Esophagus muscularis mucosa (tissue), 4 donors: ENCODE measurements at regions not wholly inside any gene's neighbourhood (a gene's known extent, or its start where the extent isn't known, plus 50 kb on each side); places are given as distances from the start of the nearest gene placed in this dataset.

Experiments
- DNase-seq: peaks from one replicate; pipeline ENCODE4 v3.0.0-alpha.2; 2017; ENCODE audit errors: extremely low spot score
- H3K27ac ChIP-seq, 4 donors: fragments of 200-600 bp; sonication (generic); replicated peaks in 1 of 4; 1 replicate in 3 of 4; 2 replicates in 1 of 4; pipeline ENCODE4 v1.5.1; 2016 to 2019; ENCODE audit warnings: mild to moderate bottlenecking in 1 of 4
- H3K27me3 ChIP-seq, 4 donors: fragments of 200-600 bp; sonication (generic); one replicate each; pipeline versions ENCODE4 v1.5.1 to v1.6.0; 2016 to 2019
- H3K36me3 ChIP-seq, 4 donors: fragments of 200-600 bp; sonication (generic); one replicate each; pipeline ENCODE4 v1.5.1; 2016 to 2019
- H3K4me1 ChIP-seq, 4 donors: fragments of 200-600 bp; sonication (generic); one replicate each; pipeline ENCODE4 v1.5.1; 2016 to 2019
- H3K4me3 ChIP-seq, 4 donors: fragments of 200-600 bp; sonication (generic); 1 replicate in 2 of 4; 2 replicates in 2 of 4; pipeline ENCODE4 v1.5.1; 2016 to 2019; ENCODE audit warnings: mild to moderate bottlenecking in 4 of 4, moderate library complexity in 1 of 4
- H3K9me3 ChIP-seq, 4 donors: fragments of 200-600 bp; sonication (generic); 1 replicate in 3 of 4; 2 replicates in 1 of 4; pipeline ENCODE4 v1.5.1; 2016 to 2019
- EP300 ChIP-seq: sonication (generic); formaldehyde crosslinking; IDR thresholded peaks from one replicate; pipeline ENCODE4 v1.6.1; 2017; ENCODE audit warnings: antibody characterized with exemption
- POLR2A ChIP-seq: fragments of 450-650 bp; IDR thresholded peaks from one replicate; pipeline ENCODE4 v1.6.1; 2017; ENCODE audit warnings: antibody characterized with exemption, moderate library complexity, mild to moderate bottlenecking, low read depth
- POLR2AphosphoS5 ChIP-seq, 2 donors: sonication (generic); formaldehyde crosslinking; IDR thresholded peaks; one replicate each; pipeline ENCODE4 v1.6.1; 2017; ENCODE audit warnings: antibody characterized with exemption in 2 of 2
- WGBS: methylation state at CpG from one replicate; pipeline ENCODE4 v1.1.5; 2018; 5-methylcytosine and 5-hydroxymethylcytosine counted together
- intact Hi-C: fragments of 100-400 bp; cut with DNase I; formaldehyde crosslinking; loops from one replicate; pipeline ENCODE4 v1.15.1; 2023
- TF ChIP-seq, protein P1 (sequence below), 3 experiments: fragments of 200-600 bp in 2 of 3; fragments of 450-650 bp in 1 of 3; sonication (generic) in 2 of 3; IDR thresholded peaks; one replicate each; pipeline ENCODE4 v1.5.1; 2017 to 2019; ENCODE audit warnings: antibody characterized with exemption in 3 of 3, mild to moderate bottlenecking in 2 of 3, moderate library complexity in 1 of 3

DNA sequence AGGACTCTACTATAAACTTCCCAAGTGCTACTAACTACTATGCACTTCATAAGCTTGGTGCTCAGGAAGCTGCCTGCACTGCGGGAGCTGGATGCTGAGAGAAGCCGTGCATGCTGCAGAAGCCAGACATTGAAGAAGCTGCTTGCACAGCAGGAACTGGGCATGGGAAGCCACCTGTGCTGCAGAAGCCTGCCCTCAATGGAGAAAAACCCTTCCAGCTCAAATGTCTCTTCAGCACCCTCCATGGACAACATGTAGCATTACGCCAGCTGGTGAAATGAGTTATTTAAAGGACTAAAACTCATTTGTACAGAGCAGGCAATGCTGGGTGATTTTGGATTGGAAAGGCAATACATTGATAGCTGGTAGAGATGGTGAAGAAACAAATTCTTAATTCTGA lies 247.2 kb downstream of the KIF4B start:
- H3K4me3 ChIP-seq, result no peak overlapping the region
- no peaks in the 10 kb centered on the region for H3K4me1 ChIP-seq
- no peaks in the 10 kb centered on the region for H3K36me3 ChIP-seq
- no peak for DNase-seq
- H3K9me3 ChIP-seq, result no peaks in the 10 kb centered on the region
- H3K27me3 ChIP-seq, result no peaks in the 10 kb centered on the region
- no peak overlapping the region for H3K27ac ChIP-seq
- TF ChIP-seq POLR2A (no peak), POLR2AphosphoS5 (IDR thresholded peaks at IDR 0.05) (no peak), EP300 (no peak)
- TF ChIP-seq, protein P1, sequence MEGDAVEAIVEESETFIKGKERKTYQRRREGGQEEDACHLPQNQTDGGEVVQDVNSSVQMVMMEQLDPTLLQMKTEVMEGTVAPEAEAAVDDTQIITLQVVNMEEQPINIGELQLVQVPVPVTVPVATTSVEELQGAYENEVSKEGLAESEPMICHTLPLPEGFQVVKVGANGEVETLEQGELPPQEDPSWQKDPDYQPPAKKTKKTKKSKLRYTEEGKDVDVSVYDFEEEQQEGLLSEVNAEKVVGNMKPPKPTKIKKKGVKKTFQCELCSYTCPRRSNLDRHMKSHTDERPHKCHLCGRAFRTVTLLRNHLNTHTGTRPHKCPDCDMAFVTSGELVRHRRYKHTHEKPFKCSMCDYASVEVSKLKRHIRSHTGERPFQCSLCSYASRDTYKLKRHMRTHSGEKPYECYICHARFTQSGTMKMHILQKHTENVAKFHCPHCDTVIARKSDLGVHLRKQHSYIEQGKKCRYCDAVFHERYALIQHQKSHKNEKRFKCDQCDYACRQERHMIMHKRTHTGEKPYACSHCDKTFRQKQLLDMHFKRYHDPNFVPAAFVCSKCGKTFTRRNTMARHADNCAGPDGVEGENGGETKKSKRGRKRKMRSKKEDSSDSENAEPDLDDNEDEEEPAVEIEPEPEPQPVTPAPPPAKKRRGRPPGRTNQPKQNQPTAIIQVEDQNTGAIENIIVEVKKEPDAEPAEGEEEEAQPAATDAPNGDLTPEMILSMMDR (IDR thresholded peaks at IDR 0.05), result no peak
- 69% methylated on average over 1 of the region's 3 CpGs for WGBS
- intact Hi-C loops, result no loop called here

DNA sequence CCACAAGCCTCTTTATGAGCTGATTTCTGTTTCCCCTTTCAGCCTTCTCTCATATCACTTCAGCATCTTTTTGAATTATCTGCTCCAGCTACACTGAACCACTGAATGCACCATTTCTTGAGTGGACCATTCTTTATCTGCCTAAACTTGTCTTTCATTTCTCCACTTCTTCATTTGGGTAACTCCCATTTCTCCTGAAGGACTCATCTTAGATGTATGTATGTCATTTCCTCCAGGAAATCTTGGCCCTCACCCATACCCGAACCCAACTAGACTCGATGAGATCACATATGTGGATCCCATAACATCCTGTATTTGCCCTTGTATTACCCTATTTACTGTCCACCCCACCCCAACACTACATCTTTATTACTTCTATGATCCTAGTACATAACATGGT lies 249.8 kb downstream of the KIF4B start:
- no peaks in the 10 kb centered on the region for H3K27me3 ChIP-seq
- no peaks in the 10 kb centered on the region for H3K4me1 ChIP-seq
- WGBS, result 78% methylated on average over 2 of the region's 2 CpGs
- TF ChIP-seq EP300, result no peak
- no peak for TF ChIP-seq POLR2AphosphoS5 (IDR thresholded peaks at IDR 0.05)
- no peak overlapping the region for H3K27ac ChIP-seq
- intact Hi-C loops, result no loop called here
- no peaks in the 10 kb centered on the region for H3K9me3 ChIP-seq
- H3K36me3 ChIP-seq, result no peaks in the 10 kb centered on the region
- H3K4me3 ChIP-seq, result no peak overlapping the region
- no peak for DNase-seq

DNA sequence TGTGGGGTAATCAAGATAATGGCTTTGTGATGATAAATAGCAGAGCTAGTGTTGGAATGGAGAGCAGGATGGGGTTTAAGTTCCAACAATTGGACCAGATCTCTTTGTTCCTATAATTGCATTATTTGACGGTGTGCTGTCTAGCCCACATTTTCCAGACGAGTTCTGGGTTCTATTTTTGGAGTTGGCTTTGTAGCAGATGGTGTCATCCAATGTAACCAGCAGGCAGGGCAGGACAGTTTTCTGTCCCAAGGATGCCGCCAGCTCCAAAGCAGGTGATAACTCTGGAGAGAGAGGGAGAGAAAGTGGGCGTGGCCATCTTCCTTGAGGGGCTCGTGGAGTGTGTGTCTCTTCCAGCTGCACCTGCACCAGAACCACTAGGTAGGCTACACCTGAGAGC lies 251.3 kb downstream of the KIF4B start:
- no peaks in the 10 kb centered on the region for H3K27me3 ChIP-seq
- WGBS, result 68% methylated on average over 5 of the region's 5 CpGs
- DNase-seq, result no peak
- H3K4me1 ChIP-seq, result no peaks in the 10 kb centered on the region
- no peak for TF ChIP-seq POLR2A
- H3K4me3 ChIP-seq, result no peak overlapping the region
- intact Hi-C loops, result no loop called here
- H3K27ac ChIP-seq, result no peak overlapping the region
- no peaks in the 10 kb centered on the region for H3K9me3 ChIP-seq
- no peaks in the 10 kb centered on the region for H3K36me3 ChIP-seq

DNA sequence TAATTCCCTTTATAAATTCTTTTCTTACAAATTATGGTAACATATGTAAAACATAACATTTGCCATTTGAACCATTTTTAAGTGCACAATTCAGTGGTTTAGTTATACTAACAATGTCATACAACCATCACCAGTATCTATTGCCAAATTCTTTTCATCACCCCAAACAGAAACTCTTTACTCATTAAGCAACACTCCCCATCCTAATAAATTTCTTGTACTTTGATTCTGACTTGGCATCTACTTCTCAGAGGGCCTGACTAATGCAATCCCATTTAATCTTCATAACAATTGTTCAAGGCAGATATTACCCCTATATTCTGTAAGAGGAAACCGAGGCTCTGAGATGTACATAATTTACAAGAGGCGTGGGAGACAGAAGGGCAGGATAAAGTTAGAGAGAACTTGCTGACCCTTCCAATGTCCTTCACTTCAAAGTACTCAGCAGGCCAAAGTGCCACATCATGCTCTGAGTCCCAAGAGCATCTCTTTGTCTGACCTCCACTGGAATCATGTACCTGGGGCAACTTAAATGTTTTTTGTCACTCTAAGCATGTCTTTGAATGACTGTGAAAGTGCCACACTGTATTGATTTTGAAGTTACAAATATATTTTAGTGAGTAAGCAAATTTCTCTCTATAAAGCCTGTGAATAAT lies 255.3 kb downstream of the KIF4B start:
- H3K9me3 ChIP-seq, result no peaks in the 10 kb centered on the region
- no peaks in the 10 kb centered on the region for H3K27me3 ChIP-seq
- TF ChIP-seq, protein P1 (IDR thresholded peaks at IDR 0.05), result no peak
- TF ChIP-seq POLR2A (no peak), EP300 (no peak), POLR2AphosphoS5 (IDR thresholded peaks at IDR 0.05) (no peak)
- no peaks in the 10 kb centered on the region for H3K4me1 ChIP-seq
- H3K36me3 ChIP-seq, result no peaks in the 10 kb centered on the region
- no peak overlapping the region for H3K27ac ChIP-seq
- no peak for DNase-seq
- intact Hi-C loops, result no loop called here
- 85% methylated on average over 2 of the region's 2 CpGs for WGBS
- H3K4me3 ChIP-seq, result no peak overlapping the region

DNA sequence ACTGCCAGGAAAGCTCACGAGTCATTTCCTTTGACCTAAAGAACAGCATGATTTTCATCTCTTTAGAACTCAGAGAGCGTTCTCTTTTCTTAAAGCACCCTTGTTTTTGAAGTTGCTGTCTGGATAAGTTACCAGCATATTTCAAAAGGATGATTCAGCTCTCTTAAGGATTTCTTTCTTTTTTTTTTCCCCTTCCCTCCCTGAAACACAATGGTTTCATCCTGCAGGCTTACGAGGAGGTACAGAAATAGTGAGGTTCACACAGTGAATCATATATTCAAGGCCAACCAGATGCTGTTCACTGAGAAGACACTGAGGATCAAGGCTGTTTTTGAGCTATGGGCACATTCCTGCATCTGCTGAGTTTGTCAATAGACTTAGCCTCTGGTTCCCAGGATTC lies 257.2 kb downstream of the KIF4B start:
- H3K36me3 ChIP-seq, result no peaks in the 10 kb centered on the region
- no peaks in the 10 kb centered on the region for H3K27me3 ChIP-seq
- H3K27ac ChIP-seq, result no peak overlapping the region
- WGBS, result 58% methylated on average over 3 of the region's 3 CpGs
- intact Hi-C loops, result no loop called here
- H3K9me3 ChIP-seq, result no peaks in the 10 kb centered on the region
- H3K4me1 ChIP-seq, result no peaks in the 10 kb centered on the region
- no peak for DNase-seq
- no peak for TF ChIP-seq POLR2A
- no peak for TF ChIP-seq EP300
- TF ChIP-seq, protein P1 (IDR thresholded peaks at IDR 0.05), result no peak
- no peak for TF ChIP-seq POLR2AphosphoS5 (IDR thresholded peaks at IDR 0.05)
- no peak overlapping the region for H3K4me3 ChIP-seq

DNA sequence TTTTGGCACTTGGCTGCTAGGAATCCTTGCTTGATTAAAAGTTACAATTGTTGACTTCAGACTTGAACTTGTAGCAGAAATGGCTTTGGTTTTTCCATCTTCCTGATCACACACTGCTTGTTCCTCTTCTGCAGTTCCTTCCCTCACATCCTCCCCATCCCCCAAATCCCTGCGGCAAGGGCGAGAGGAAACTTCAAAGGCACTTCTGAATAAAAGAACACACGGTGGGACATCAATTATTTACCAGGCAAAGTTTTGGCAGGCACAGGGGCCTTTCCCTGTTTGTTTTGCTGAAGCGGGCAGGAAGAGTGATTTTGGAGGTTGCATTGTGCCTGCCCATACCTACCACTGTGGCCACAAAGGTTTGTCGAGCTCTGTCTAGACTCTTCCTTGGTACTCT lies 260.9 kb downstream of the KIF4B start:
- no peak for TF ChIP-seq POLR2A
- H3K36me3 ChIP-seq, result no peaks in the 10 kb centered on the region
- H3K4me3 ChIP-seq, result no peak overlapping the region
- intact Hi-C loops, result no loop called here
- no peaks in the 10 kb centered on the region for H3K27me3 ChIP-seq
- no peak for DNase-seq
- H3K9me3 ChIP-seq, result no peaks in the 10 kb centered on the region
- WGBS, result 42% methylated on average over 5 of the region's 5 CpGs
- H3K27ac ChIP-seq, result no peak overlapping the region
- no peaks in the 10 kb centered on the region for H3K4me1 ChIP-seq
